Kidney (tissue), 13 donors: ENCODE measurements at regions not wholly inside any gene's neighbourhood (a gene's known extent, or its start where the extent isn't known, plus 50 kb on each side); places are given as distances from the start of the nearest gene placed in this dataset.
A peak's percentile ranks its signal among the peaks of the same experiment; 100 is the strongest.

Source experiments
- DNase-seq, 5 donors: peaks; one replicate each; pipeline ENCODE4 v3.0.0-alpha.2; 2013 to 2020
- FAIRE-seq: peaks from 2 replicates; lab custom pipeline; 2012; peaks lifted over from hg19 to GRCh38; lab: Jason Lieb, UNC
- H3K27ac ChIP-seq, 2 donors: one replicate each; pipeline ENCODE4 v1.7.0; 2013; ENCODE audit warnings: low read depth in 2 of 2, low read length in 2 of 2, inconsistent platforms in 1 of 2
- H3K27me3 ChIP-seq: one replicate; pipeline ENCODE4 v1.7.1; 2013; ENCODE audit warnings: low read length, inconsistent platforms; ENCODE audit not compliant: control insufficient read depth, insufficient read depth
- H3K36me3 ChIP-seq, 3 donors: one replicate each; pipeline versions ENCODE4 v1.7.0 to v1.7.1; 2013; ENCODE audit warnings: low read length in 3 of 3, control low read depth in 1 of 3, inconsistent platforms in 1 of 3; ENCODE audit not compliant: insufficient read depth in 3 of 3, control insufficient read depth in 2 of 3
- H3K4me1 ChIP-seq, 3 donors: one replicate each; pipeline versions ENCODE4 v1.7.0 to v1.7.1; 2013; ENCODE audit warnings: low read length in 3 of 3, inconsistent platforms in 1 of 3, low read depth in 1 of 3; ENCODE audit not compliant: control insufficient read depth in 2 of 3, insufficient read depth in 2 of 3
- H3K4me3 ChIP-seq, 3 donors: one replicate each; pipeline versions ENCODE4 v1.7.0 to v1.8.1; 2013; ENCODE audit warnings: low read length in 3 of 3, control low read depth in 1 of 3, inconsistent platforms in 1 of 3
- H3K9ac ChIP-seq, 3 donors: one replicate each; pipeline versions ENCODE4 v1.7.0 to v1.7.1; 2013; ENCODE audit warnings: low read length in 3 of 3, control low read depth in 1 of 3, inconsistent platforms in 1 of 3
- H3K9me3 ChIP-seq, 3 donors: one replicate each; pipeline versions ENCODE4 v1.7.0 to v1.7.1; 2013; ENCODE audit warnings: low read length in 3 of 3, control low read depth in 1 of 3, inconsistent platforms in 1 of 3; ENCODE audit not compliant: control insufficient read depth in 2 of 3, insufficient read depth in 1 of 3
- intact Hi-C: fragments of 100-400 bp; cut with DNase I; formaldehyde crosslinking; loops from one replicate; pipeline ENCODE4 v1.11.1; 2022
- TF ChIP-seq, protein P1 (sequence below): IDR thresholded peaks from 3 replicates; pipeline ENCODE4 v1.5.1; 2012; ENCODE audit warnings: mild to moderate bottlenecking, moderate library complexity, borderline replicate concordance; ENCODE audit not compliant: insufficient read depth; ENCODE audit errors: extremely low read depth
- donor health status: control.
- donor health status: control.
- donor health status: control.
- donor health status: control.
- donor health status: control.
- donor health status: DM: yes; HTN: yes; CAD: no.
- donor health status: Normal renal cell carcinoma (clear cell type).

GRCh38 chr5:85017261-85017660, 632.6 kb upstream of the EDIL3 start:
- TF ChIP-seq, protein P1, sequence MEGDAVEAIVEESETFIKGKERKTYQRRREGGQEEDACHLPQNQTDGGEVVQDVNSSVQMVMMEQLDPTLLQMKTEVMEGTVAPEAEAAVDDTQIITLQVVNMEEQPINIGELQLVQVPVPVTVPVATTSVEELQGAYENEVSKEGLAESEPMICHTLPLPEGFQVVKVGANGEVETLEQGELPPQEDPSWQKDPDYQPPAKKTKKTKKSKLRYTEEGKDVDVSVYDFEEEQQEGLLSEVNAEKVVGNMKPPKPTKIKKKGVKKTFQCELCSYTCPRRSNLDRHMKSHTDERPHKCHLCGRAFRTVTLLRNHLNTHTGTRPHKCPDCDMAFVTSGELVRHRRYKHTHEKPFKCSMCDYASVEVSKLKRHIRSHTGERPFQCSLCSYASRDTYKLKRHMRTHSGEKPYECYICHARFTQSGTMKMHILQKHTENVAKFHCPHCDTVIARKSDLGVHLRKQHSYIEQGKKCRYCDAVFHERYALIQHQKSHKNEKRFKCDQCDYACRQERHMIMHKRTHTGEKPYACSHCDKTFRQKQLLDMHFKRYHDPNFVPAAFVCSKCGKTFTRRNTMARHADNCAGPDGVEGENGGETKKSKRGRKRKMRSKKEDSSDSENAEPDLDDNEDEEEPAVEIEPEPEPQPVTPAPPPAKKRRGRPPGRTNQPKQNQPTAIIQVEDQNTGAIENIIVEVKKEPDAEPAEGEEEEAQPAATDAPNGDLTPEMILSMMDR = no peak
- Histone ChIP-seq H3K27me3 (no peaks in the 10 kb centered on the region), H3K9me3 (no peaks in the 10 kb centered on the region), H3K36me3 (no peaks in the 10 kb centered on the region), H3K9ac (no peak overlapping the region), H3K4me3 (no peak overlapping the region), H3K27ac (no peak overlapping the region), H3K4me1 (no peaks in the 10 kb centered on the region)
- DNase-seq = no peak
- no peak for FAIRE-seq
- intact Hi-C loops = no loop called here

GRCh38 chr5:85030316-85031084, 645.8 kb upstream of the EDIL3 start:
- H3K36me3 ChIP-seq = no peaks in the 10 kb centered on the region
- DNase-seq (no peak), FAIRE-seq (no peak)
- intact Hi-C loops = no loop called here
- no peak overlapping the region for H3K4me3 ChIP-seq
- H3K4me1 ChIP-seq = no peaks in the 10 kb centered on the region
- no peaks in the 10 kb centered on the region for H3K27me3 ChIP-seq
- no peak overlapping the region for H3K9ac ChIP-seq
- H3K27ac ChIP-seq = no peak overlapping the region
- no peaks in the 10 kb centered on the region for H3K9me3 ChIP-seq
- TF ChIP-seq, protein P1 = no peak

DNA sequence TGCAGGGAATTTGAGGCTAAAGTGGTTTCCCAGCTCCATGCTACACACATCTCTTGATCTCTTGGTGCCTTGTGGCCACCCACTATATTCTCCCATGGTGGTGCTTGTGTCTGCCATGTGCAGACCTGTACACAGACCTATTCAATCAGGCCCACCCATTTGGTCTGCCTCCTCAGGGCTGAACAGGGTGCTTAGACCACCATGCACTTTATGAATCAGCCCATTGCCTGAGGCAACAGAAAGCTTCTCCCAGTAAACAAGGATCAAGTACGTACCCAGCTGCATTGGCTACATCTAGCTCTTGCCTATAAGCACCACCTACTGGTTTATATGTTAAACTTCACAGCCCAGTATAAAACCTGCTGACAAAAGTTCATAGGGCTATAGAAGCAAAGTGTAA, 664.3 kb upstream of the EDIL3 start:
- DNase-seq (peak in 2 of 5 donors; percentile 19 to 37), FAIRE-seq (no peak)
- H3K4me3 ChIP-seq = no peak overlapping the region
- H3K4me1 ChIP-seq = no peaks in the 10 kb centered on the region
- no peak overlapping the region for H3K9ac ChIP-seq
- TF ChIP-seq, protein P1 = no peak
- no peaks in the 10 kb centered on the region for H3K27me3 ChIP-seq
- no peak overlapping the region for H3K27ac ChIP-seq
- no peaks in the 10 kb centered on the region for H3K9me3 ChIP-seq
- H3K36me3 ChIP-seq = no peaks in the 10 kb centered on the region
- intact Hi-C loops = no loop called here
